ENCODE measurements at regions not wholly inside any gene's neighbourhood (a gene's known extent, or its start where the extent isn't known, plus 50 kb on each side); places are given as distances from the start of the nearest gene placed in this dataset.

GRCh38 chr5:60173667-60174066 is 280.1 kb upstream of the PDE4D start:
- no peak for TF ChIP-seq POLR2A (IDR thresholded peaks at IDR 0.05)
- TF ChIP-seq, protein P1, sequence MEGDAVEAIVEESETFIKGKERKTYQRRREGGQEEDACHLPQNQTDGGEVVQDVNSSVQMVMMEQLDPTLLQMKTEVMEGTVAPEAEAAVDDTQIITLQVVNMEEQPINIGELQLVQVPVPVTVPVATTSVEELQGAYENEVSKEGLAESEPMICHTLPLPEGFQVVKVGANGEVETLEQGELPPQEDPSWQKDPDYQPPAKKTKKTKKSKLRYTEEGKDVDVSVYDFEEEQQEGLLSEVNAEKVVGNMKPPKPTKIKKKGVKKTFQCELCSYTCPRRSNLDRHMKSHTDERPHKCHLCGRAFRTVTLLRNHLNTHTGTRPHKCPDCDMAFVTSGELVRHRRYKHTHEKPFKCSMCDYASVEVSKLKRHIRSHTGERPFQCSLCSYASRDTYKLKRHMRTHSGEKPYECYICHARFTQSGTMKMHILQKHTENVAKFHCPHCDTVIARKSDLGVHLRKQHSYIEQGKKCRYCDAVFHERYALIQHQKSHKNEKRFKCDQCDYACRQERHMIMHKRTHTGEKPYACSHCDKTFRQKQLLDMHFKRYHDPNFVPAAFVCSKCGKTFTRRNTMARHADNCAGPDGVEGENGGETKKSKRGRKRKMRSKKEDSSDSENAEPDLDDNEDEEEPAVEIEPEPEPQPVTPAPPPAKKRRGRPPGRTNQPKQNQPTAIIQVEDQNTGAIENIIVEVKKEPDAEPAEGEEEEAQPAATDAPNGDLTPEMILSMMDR (IDR thresholded peaks at IDR 0.05), result no peak
- no peak for TF ChIP-seq POLR2AphosphoS5 (IDR thresholded peaks at IDR 0.05; ENCODE audit: insufficient read depth in 1 of 2, low read depth in 1 of 2)
- no peaks in the 10 kb centered on the region for H3K9me3 ChIP-seq
- H3K27me3 ChIP-seq, result no peaks in the 10 kb centered on the region
- intact Hi-C loops (cut with DNase I), result no loop called here
- no peak for DNase-seq (ENCODE audit: extremely low spot score in 2 of 2)
- H3K4me3 ChIP-seq, result no peak overlapping the region
- H3K27ac ChIP-seq, result no peak overlapping the region
- no peaks in the 10 kb centered on the region for H3K4me1 ChIP-seq
- H3K36me3 ChIP-seq, result no peaks in the 10 kb centered on the region

GRCh38 chr5:60163762-60164161 is 270.2 kb upstream of the PDE4D start:
- H3K27ac ChIP-seq, result no peak overlapping the region
- H3K36me3 ChIP-seq, result no peaks in the 10 kb centered on the region
- H3K9me3 ChIP-seq, result no peaks in the 10 kb centered on the region
- no peaks in the 10 kb centered on the region for H3K4me1 ChIP-seq
- no peaks in the 10 kb centered on the region for H3K27me3 ChIP-seq
- intact Hi-C loops (cut with DNase I), result no loop called here
- DNase-seq (ENCODE audit: extremely low spot score in 2 of 2), result no peak
- H3K4me3 ChIP-seq, result no peak overlapping the region
- TF ChIP-seq, protein P1 (IDR thresholded peaks at IDR 0.05), result no peak
- TF ChIP-seq POLR2A (IDR thresholded peaks at IDR 0.05) (no peak), POLR2AphosphoS5 (IDR thresholded peaks at IDR 0.05; ENCODE audit: insufficient read depth in 1 of 2, low read depth in 1 of 2) (no peak)

DNA sequence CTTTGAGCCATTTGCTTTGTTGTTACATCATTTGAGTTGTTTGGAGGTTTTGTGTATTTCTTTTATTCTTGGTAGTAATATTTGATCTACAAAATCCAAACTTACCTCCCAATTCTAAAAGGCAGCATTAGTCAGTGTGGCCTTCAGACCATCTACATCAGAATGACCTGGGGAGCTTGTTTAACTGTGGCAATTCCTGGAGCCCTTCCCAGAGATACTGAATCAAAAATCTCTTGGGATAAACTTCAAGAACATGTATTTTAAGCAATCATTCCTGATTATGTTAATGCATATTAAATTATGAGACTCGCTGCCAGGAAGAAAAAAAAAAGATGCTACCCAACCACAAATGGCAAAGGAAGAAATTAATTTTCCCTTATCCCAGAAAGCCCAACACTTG is 268.9 kb upstream of the PDE4D start:
- Histone ChIP-seq H3K4me1 (no peaks in the 10 kb centered on the region), H3K4me3 (no peak overlapping the region), H3K27ac (no peak overlapping the region), H3K36me3 (no peaks in the 10 kb centered on the region), H3K9me3 (no peaks in the 10 kb centered on the region), H3K27me3 (no peaks in the 10 kb centered on the region)
- intact Hi-C loops (cut with DNase I), result no loop called here
- DNase-seq (ENCODE audit: extremely low spot score in 2 of 2), result no peak
- TF ChIP-seq POLR2A (IDR thresholded peaks at IDR 0.05) (no peak), POLR2AphosphoS5 (IDR thresholded peaks at IDR 0.05; ENCODE audit: insufficient read depth in 1 of 2, low read depth in 1 of 2) (no peak)
- TF ChIP-seq, protein P1 (IDR thresholded peaks at IDR 0.05), result no peak

DNA sequence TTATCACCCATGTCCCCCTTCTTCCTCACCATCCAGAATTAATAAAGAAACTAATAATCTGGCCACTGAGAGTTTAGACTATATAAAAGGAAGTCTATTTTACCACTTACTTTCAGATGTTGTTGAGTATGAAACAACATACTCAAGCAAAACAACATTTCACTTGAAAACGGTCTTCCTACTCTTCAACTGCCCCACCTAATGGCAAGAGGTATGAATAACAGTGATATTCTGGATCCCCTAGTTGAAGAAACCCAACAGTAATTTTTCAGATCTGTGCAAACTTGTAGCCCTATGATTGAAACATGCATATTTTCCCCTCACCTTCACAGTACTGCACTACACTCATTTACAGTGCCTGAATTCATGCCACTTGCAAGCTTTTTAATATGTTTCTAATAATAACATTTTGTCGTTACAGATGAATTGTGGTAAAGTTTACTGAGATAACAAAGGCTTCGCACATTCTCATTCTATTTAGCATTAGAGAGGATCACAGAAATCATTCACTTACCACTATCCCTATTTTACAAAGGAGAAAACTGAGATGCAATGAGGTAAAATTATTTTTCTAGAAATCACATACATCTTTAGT is 267.9 kb upstream of the PDE4D start:
- Histone ChIP-seq H3K27ac (no peak overlapping the region), H3K4me1 (no peaks in the 10 kb centered on the region), H3K27me3 (no peaks in the 10 kb centered on the region), H3K9me3 (no peaks in the 10 kb centered on the region), H3K36me3 (no peaks in the 10 kb centered on the region), H3K4me3 (no peak overlapping the region)
- intact Hi-C loops (cut with DNase I), result no loop called here
- TF ChIP-seq POLR2A (IDR thresholded peaks at IDR 0.05) (no peak), POLR2AphosphoS5 (IDR thresholded peaks at IDR 0.05; ENCODE audit: insufficient read depth in 1 of 2, low read depth in 1 of 2) (no peak)
- TF ChIP-seq, protein P1 (IDR thresholded peaks at IDR 0.05), result no peak
- no peak for DNase-seq (ENCODE audit: extremely low spot score in 2 of 2)

GRCh38 chr5:60149081-60149480 is 255.6 kb upstream of the PDE4D start:
- H3K36me3 ChIP-seq, result no peaks in the 10 kb centered on the region
- intact Hi-C loops (cut with DNase I), result no loop called here
- no peaks in the 10 kb centered on the region for H3K9me3 ChIP-seq
- no peak overlapping the region for H3K4me3 ChIP-seq
- no peaks in the 10 kb centered on the region for H3K27me3 ChIP-seq
- no peak for TF ChIP-seq POLR2AphosphoS5 (IDR thresholded peaks at IDR 0.05; ENCODE audit: insufficient read depth in 1 of 2, low read depth in 1 of 2)
- no peak for TF ChIP-seq POLR2A (IDR thresholded peaks at IDR 0.05)
- TF ChIP-seq, protein P1 (IDR thresholded peaks at IDR 0.05), result no peak
- no peaks in the 10 kb centered on the region for H3K4me1 ChIP-seq
- H3K27ac ChIP-seq, result no peak overlapping the region
- DNase-seq (ENCODE audit: extremely low spot score in 2 of 2), result no peak
